Adipose tissue (tissue), 3 donors: ENCODE measurements at regions not wholly inside any gene's neighbourhood (a gene's known extent, or its start where the extent isn't known, plus 50 kb on each side); places are given as distances from the start of the nearest gene placed in this dataset.

Experiments
- H3K27ac ChIP-seq: one replicate; pipeline ENCODE4 v1.5.1; 2013; ENCODE audit warnings: low read depth, low read length
- WGBS, 3 donors: extraction: QIAGEN DNeasy Blood & Tissue Kit; methylation state at CpG; one replicate each; pipeline ENCODE4 v1.1.7; 2013; 5-methylcytosine and 5-hydroxymethylcytosine counted together
- donor health status: healthy with polysubstance abuse.
- donor health status: Bipolar disorder and iron deficiency.
- donor health status: healthy.

GRCh38 chr5:158532739-158533138, 567.0 kb downstream of the EBF1 start:
- WGBS, 3 donors = 86 to 98% (median 92%) methylated on average over 5 of the region's 5 CpGs
- H3K27ac ChIP-seq = no peak overlapping the region

DNA sequence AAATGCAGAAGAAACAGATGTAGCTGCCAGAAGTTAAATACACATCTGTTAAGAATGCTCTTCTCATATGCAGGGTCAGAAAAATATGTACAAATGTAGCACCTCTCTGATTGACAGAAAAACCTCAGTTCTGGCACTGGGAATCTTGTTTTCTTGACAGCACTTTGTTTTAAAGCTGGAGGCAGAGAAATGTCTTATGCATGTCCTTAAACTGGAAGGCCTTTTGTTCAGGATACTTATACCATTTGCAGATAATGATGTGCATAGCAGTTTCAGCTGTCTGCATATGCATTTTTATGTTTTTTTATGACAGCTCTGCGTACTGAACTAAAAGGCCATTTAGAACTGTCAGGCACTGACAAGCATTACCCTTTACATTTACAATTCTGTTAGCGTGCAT, 567.9 kb downstream of the EBF1 start:
- H3K27ac ChIP-seq = no peak overlapping the region
- 92 to 96% (median 95%) methylated on average over 2 of the region's 2 CpGs for WGBS, 3 donors

DNA sequence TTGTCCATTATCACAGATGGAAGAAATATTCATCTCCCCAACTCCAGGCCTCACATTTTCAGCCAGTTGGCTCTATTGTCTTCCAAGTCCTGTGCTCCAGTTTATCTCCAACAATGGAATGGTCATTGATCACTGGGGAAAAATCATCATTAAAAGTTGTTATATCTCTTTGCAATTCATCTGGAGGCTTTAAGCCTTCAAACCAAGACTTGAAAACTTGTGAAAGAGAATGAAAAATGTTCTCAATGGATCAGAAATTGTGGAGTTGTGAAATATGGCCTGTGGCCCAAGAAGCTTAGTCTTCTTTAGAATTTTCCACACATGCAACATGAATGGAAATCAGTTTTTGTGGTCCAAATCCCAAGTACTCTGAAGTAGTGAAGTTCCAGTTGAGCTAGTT, 569.6 kb downstream of the EBF1 start:
- H3K27ac ChIP-seq = no peak overlapping the region

GRCh38 chr5:158529454-158529853, 570.3 kb downstream of the EBF1 start:
- 61 to 79% (median 66%) methylated on average over 5 of the region's 5 CpGs for WGBS, 3 donors
- no peak overlapping the region for H3K27ac ChIP-seq

- 77 to 83% (median 80%) methylated on average over 4 of the region's 4 CpGs for WGBS, 3 donors
- no peak overlapping the region for H3K27ac ChIP-seq
These were observed 574.1 kb downstream of the EBF1 start for GRCh38 chr5:158525663-158526062.

- no peak overlapping the region for H3K27ac ChIP-seq
These were observed 575.6 kb downstream of the EBF1 start for GRCh38 chr5:158524070-158524469.

- 28 to 75% (median 28%) methylated on average over 2 of the region's 2 CpGs for WGBS, 3 donors
- no peak overlapping the region for H3K27ac ChIP-seq
These were observed 576.9 kb downstream of the EBF1 start for GRCh38 chr5:158522776-158523175.

- 62 to 88% (median 64%) methylated on average over 3 of the region's 3 CpGs for WGBS, 3 donors
- no peak overlapping the region for H3K27ac ChIP-seq
These were observed 577.7 kb downstream of the EBF1 start for GRCh38 chr5:158521995-158522394.

DNA sequence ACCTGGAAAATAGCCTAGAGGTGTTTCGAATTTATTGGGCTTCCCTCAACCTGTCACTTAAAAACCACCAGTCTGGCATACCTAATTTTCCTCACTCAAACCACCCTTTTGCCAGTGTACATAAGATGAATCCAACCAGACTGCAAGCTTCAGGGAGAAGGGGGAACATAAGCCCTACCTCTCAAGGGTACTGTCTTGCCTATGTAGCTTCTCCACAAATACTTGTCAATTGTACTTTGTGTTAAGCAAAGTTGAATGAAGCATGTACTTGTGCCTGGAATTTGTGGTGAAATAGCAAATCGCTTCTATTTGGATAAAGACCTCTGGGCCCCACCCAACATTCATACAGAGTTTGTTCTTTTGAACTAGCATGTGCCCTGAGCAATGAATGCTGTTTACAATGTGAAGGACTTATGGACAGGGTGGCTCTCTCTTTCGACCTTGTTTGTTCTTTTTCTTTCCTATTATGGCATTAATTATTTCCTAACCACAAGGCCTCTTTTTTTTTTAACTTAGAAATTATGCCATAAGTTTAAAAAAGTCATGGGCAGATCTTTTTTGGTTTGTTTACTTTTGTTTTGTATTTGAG, 580.2 kb downstream of the EBF1 start:
- H3K27ac ChIP-seq = no peak overlapping the region
- WGBS, 3 donors = 64 to 78% (median 76%) methylated on average over 3 of the region's 3 CpGs

DNA sequence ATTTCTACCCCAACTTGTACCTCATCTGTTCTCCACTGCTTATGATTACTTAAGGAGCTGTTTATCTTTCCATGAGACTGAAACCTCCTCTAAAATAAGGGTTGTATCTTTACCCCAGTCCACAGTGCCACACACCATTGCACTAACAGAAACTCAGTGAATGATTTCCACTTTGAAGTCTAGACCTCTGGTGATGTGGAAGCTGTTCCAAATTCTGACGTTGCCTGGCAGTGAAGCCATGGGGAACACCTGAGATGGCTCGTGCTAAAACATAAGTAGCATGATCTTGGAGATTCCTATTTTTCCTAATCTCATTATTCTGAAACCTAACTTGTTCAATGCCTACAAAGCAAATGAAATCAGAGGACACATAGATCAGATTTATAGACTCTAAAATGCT, 583.2 kb downstream of the EBF1 start:
- WGBS, 3 donors = 76 to 77% (median 77%) methylated on average over 2 of the region's 2 CpGs
- no peak overlapping the region for H3K27ac ChIP-seq

- H3K27ac ChIP-seq = no peak overlapping the region
- WGBS, 3 donors = 87 to 90% (median 89%) methylated on average over 3 of the region's 3 CpGs
These were observed 584.7 kb downstream of the EBF1 start for GRCh38 chr5:158514986-158515359.

DNA sequence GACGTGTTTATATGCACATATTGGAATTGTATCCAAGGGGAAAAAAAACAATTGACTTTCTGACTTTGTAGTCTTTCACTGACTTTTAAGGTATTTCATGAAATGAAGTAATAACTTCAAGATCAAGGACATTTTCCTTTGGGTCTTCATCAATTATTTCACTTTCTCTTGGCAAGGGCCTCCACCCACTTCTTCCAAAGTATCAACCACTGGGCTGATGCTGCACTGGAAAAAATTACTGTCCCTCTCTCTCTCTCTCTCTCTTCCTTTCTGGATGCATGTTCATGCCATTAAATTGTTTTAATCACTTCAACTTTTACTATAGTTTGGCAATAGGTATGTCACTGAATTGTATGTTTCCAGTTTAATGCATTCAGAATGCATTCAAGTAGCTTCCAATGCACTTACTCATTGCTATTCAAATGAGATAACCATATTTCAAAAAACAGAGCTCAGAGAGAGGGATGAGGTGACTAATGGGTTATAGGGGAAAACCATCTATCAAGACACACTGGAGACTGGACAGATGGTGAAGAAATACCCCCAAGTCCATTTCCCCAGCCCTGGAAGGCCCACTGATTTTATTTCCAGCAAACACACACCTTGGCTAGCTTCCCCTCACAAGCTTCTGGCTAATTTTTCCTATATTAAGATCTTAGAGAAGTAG, 585.3 kb downstream of the EBF1 start:
- H3K27ac ChIP-seq = no peak overlapping the region
- WGBS, 3 donors = 46 to 63% (median 62%) methylated on average over 1 of the region's 1 CpG

DNA sequence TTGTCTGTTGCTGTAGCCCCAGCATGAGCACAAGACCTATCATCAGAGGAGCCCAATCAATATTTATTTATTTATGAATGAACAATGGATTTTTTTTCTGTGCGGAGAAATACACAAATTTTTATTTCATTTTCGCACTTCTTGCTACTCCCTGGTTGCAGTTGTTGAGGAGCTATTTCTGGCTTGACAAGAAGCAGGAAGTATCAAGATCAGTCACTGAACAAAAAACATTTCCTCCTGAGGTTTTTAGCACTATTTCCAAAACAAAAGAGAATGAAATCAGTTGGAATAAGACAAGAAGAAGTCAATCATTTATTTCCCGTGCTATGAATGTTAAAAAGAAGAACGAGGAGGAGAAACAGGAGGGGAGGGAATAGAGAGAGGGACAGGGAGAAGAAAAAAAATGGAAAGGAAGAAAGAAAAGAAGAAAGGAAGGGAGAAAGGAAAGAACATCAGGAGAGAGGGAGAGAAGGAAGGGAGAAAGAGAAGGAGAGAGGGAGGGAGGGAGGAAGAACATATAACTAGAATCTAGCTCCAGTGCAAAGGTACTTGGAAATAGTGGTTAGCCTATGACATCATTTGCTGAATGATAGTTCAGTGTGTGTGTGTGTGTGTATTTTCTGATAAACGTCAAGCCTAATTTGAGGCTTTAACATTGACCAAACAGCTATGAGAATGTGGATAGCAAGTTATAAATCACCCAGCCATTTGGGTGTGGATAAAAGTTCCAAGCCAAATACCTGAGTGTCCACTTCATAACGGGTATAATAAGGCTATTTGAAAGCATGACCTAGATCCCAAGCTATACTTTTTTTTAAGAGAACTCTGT, 586.0 kb downstream of the EBF1 start:
- no peak overlapping the region for H3K27ac ChIP-seq
- WGBS, 3 donors = 32 to 52% (median 34%) methylated on average over 6 of the region's 6 CpGs

- H3K27ac ChIP-seq = no peak overlapping the region
These were observed 588.3 kb downstream of the EBF1 start for GRCh38 chr5:158511454-158511853.

GRCh38 chr5:158510479-158510878, 589.2 kb downstream of the EBF1 start:
- whole genome bisulfite sequencing, 3 donors = 84 to 97% (median 88%) methylated on average over 7 of the region's 7 CpGs
- no peak overlapping the region for H3K27ac ChIP-seq

DNA sequence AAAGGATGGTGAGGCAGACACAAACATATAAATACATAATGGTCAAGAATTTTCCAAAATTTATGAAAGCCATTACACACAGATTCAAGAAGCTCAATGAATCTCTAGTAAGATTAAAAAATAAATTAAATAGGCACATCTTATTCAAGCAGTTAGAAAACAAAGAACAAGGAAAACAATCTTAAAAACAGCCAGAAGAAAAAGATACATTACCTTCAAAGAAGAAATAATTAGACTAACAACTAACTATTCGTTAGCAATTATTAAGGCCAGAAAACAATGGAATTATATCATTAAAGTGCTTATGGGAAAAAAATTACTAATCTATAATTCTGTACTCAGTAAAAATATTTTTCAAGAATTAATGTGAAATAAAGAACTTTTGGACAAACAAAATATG, 593.1 kb downstream of the EBF1 start:
- H3K27ac ChIP-seq = no peak overlapping the region
- 81 to 97% (median 95%) methylated on average over 1 of the region's 1 CpG for WGBS, 3 donors

DNA sequence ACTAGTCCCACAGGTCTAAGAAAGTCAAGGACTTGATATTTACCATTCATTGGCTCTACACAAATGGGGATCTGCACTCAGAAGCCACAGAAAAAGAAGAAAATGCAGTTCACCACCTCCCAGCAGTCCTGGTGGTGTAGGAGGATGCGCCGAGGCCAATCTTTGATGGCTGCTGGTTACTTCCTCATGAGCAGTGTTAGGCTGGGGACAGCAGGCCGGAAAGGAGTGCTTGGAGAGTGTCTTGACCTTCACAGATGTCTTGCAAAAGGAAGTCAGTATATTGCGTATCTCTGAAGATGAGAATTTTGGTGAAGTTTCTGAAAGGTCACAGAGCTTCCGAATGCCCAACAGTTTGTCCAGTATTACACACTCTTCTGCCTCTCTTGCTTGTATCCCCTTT, 597.0 kb downstream of the EBF1 start:
- WGBS, 3 donors = 67 to 86% (median 69%) methylated on average over 5 of the region's 5 CpGs
- no peak overlapping the region for H3K27ac ChIP-seq

DNA sequence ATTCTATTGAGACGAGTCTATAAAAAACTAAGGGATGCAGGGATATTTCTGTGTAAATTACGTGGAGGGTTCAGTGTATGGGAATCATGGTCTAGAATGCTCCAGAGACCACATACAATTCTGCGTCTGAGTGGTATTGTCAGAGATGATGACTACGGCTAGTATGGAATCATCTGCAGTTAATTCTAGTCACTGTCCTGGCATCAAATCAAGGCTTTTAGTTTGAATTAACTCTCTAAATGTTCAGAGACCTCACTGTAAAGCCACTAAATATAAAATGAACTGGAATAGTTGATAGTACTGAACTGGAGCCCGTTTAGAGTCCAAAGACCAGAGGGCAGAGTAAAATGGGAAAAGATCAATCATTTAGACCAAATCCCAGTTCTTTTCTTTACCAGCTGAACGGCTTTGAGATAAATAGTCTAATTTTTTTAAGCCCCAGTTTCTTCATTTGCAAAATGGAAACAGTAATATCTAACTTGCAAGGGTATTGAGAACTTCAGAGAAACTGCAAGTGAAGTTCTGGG, 599.8 kb downstream of the EBF1 start:
- no peak overlapping the region for H3K27ac ChIP-seq
- WGBS, 3 donors = 65 to 72% (median 68%) methylated on average over 6 of the region's 6 CpGs

DNA sequence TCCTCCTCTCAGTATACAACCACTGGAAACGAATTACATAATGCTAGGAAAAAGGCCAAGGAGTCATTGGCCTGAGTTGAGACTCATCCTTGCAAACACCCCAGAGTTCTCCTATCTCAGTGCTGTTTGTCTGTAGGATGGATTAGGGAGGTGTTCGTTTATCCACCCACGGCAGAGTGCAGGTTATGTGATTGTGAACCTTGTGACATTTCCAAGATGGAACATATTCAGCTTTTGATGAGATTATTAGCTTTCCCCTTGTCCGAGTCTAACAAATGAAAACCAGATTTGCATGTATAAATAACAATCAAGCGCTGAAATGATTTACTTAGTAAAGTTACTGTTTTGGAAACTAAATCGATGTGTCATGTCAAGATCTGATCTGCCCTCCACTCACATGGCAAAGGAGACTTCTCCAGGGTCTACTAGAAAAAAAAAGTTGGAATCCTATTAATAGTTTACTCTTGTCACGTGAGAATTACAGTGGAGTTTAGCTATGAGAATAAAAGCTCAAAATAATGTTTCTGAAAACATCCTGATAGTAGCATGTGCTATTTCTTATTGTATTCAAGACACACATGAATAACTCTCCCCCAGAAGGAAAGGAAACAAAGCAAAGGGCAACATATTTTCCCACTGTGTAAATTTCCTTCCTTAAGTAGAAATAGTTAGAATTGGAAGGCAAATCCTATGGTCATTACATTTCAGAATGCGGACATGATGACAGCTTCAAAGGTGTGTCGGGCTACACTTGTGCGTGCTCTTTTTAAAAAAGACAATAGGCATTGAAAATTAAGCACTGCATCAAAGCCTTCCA, 600.4 kb downstream of the EBF1 start:
- H3K27ac ChIP-seq = no peak overlapping the region
- 51 to 71% (median 59%) methylated on average over 10 of the region's 10 CpGs for WGBS, 3 donors
